ENCODE measurements at regions not wholly inside any gene's neighbourhood (a gene's known extent, or its start where the extent isn't known, plus 50 kb on each side); places are given as distances from the start of the nearest gene placed in this dataset.

- Mint-ChIP-seq H3K27me3 (ENCODE audit: unreplicated experiment) (no peaks in the 10 kb centered on the region), H3K4me3 (ENCODE audit: unreplicated experiment) (no peak overlapping the region), H3K4me1 (ENCODE audit: low read depth, unreplicated experiment) (no peaks in the 10 kb centered on the region), H3K27ac (ENCODE audit: unreplicated experiment) (no peak overlapping the region), H3K9me3 (ENCODE audit: unreplicated experiment) (peaks cover 2% of the 10 kb centered on the region), H3K36me3 (ENCODE audit: unreplicated experiment) (no peaks in the 10 kb centered on the region)
- TF ChIP-seq CTCF (IDR thresholded peaks at IDR 0.05; ENCODE audit: partially characterized antibody, unreplicated experiment), result no peak
- DNase-seq, result no peak
Measured at GRCh38 chr15:37771465-37771864, 163.0 kb upstream of the TMCO5A start.

- no peak overlapping the region for H3K27ac Mint-ChIP-seq (ENCODE audit: unreplicated experiment)
- TF ChIP-seq CTCF (IDR thresholded peaks at IDR 0.05; ENCODE audit: partially characterized antibody, unreplicated experiment), result no peak
Measured at GRCh38 chr15:37773111-37773860, 161.2 kb upstream of the TMCO5A start.

DNA sequence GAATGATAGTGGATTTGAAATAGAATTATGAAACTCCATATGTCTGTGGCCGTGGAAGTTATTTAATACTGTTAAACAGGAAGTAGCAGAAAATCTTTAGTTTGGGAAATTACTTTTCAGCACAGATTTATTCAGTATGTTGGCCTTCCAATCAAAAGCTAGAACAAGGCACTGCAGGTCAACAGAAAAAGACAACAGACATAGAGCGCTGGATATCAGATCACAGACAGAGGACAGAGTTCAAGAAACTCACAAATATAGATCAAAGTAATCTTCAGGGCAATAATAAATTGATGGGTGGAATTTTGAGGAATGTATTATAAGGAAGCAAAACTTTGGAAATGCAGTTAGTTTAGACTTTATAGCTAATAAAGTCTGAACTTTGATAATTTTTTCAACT lies 159.5 kb upstream of the TMCO5A start:
- no peak overlapping the region for H3K27ac Mint-ChIP-seq (ENCODE audit: unreplicated experiment)
- H3K4me3 Mint-ChIP-seq (ENCODE audit: unreplicated experiment), result no peak overlapping the region
- H3K36me3 Mint-ChIP-seq (ENCODE audit: unreplicated experiment), result no peaks in the 10 kb centered on the region
- no peak for DNase-seq
- no peaks in the 10 kb centered on the region for H3K27me3 Mint-ChIP-seq (ENCODE audit: unreplicated experiment)
- no peaks in the 10 kb centered on the region for H3K4me1 Mint-ChIP-seq (ENCODE audit: low read depth, unreplicated experiment)
- no peak for TF ChIP-seq CTCF (IDR thresholded peaks at IDR 0.05; ENCODE audit: partially characterized antibody, unreplicated experiment)
- peaks cover 2% of the 10 kb centered on the region for H3K9me3 Mint-ChIP-seq (ENCODE audit: unreplicated experiment)

More at GRCh38 chr15:37773111-37773860, 161.2 kb upstream of the TMCO5A start:
- peaks cover 2% of the 10 kb centered on the region for H3K9me3 Mint-ChIP-seq (ENCODE audit: unreplicated experiment)
- no peak for DNase-seq
- no peaks in the 10 kb centered on the region for H3K27me3 Mint-ChIP-seq (ENCODE audit: unreplicated experiment)
- no peaks in the 10 kb centered on the region for H3K4me1 Mint-ChIP-seq (ENCODE audit: low read depth, unreplicated experiment)
- no peak overlapping the region for H3K4me3 Mint-ChIP-seq (ENCODE audit: unreplicated experiment)
- H3K36me3 Mint-ChIP-seq (ENCODE audit: unreplicated experiment), result no peaks in the 10 kb centered on the region

GRCh38 chr15:37777006-37777405 lies 157.4 kb upstream of the TMCO5A start:
- Mint-ChIP-seq H3K27me3 (ENCODE audit: unreplicated experiment) (no peaks in the 10 kb centered on the region), H3K4me1 (ENCODE audit: low read depth, unreplicated experiment) (no peaks in the 10 kb centered on the region), H3K4me3 (ENCODE audit: unreplicated experiment) (no peak overlapping the region), H3K36me3 (ENCODE audit: unreplicated experiment) (no peaks in the 10 kb centered on the region), H3K9me3 (ENCODE audit: unreplicated experiment) (peaks cover 2% of the 10 kb centered on the region), H3K27ac (ENCODE audit: unreplicated experiment) (no peak overlapping the region)
- no peak for DNase-seq
- no peak for TF ChIP-seq CTCF (IDR thresholded peaks at IDR 0.05; ENCODE audit: partially characterized antibody, unreplicated experiment)

DNA sequence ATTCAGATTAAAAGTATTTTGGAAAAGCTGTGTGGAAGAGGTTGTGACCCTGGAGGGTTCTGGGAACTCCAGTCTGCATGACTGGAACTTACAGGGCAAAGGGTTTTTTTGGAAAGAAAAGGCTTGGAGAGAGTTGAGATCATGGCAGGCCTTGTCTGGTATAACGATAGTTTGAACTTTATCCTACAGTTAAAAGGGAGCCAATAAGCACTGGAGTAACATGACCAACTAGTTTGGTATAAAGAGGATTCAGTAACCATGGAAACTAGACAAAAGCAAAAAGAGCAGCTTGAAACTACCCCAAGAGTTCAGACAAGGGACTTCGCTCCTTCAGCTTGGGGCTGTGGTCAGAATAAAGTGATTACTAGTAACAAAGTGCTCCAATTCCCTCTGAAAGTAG lies 151.2 kb upstream of the TMCO5A start:
- no peaks in the 10 kb centered on the region for H3K4me1 Mint-ChIP-seq (ENCODE audit: low read depth, unreplicated experiment)
- H3K4me3 Mint-ChIP-seq (ENCODE audit: unreplicated experiment), result no peak overlapping the region
- no peak for DNase-seq
- H3K9me3 Mint-ChIP-seq (ENCODE audit: unreplicated experiment), result no peaks in the 10 kb centered on the region
- H3K36me3 Mint-ChIP-seq (ENCODE audit: unreplicated experiment), result no peaks in the 10 kb centered on the region
- no peak overlapping the region for H3K27ac Mint-ChIP-seq (ENCODE audit: unreplicated experiment)
- TF ChIP-seq CTCF (IDR thresholded peaks at IDR 0.05; ENCODE audit: partially characterized antibody, unreplicated experiment), result no peak
- H3K27me3 Mint-ChIP-seq (ENCODE audit: unreplicated experiment), result no peaks in the 10 kb centered on the region

All from glutamatergic neuron (in vitro differentiated cells).